Astrocyte of the cerebellum (primary cell): ENCODE measurements at regions not wholly inside any gene's neighbourhood (a gene's known extent, or its start where the extent isn't known, plus 50 kb on each side); places are given as distances from the start of the nearest gene placed in this dataset.

Experiments used
- DNase-seq: peaks from one replicate; pipeline ENCODE4 v3.0.0-alpha.2; 2011; ENCODE audit warnings: low read depth
- H3K4me3 ChIP-seq: 2 replicates; pipeline ENCODE4 v1.5.1; 2011; ENCODE audit warnings: mild to moderate bottlenecking, low read depth, low read length, moderate library complexity
- CTCF ChIP-seq: IDR thresholded peaks from 2 replicates; pipeline ENCODE4 v1.5.1; 2012; ENCODE audit warnings: low read length, low read depth, moderate library complexity, mild to moderate bottlenecking; ENCODE audit errors: missing control alignments
- in situ Hi-C: cut with HindIII; loops from 2 replicates; pipeline ENCODE4 v1.10.0; 2017; ENCODE audit warnings: low sequenced_read_pairs

GRCh38 chr3:59464187-59464586, 414.4 kb upstream of the CFAP20DC start:
- H3K4me3 ChIP-seq, result no peak overlapping the region
- DNase-seq, result no peak
- TF ChIP-seq CTCF, result no peak
- in situ Hi-C loops, result no loop called here

GRCh38 chr3:59463253-59463652, 413.4 kb upstream of the CFAP20DC start:
- H3K4me3 ChIP-seq, result no peak overlapping the region
- in situ Hi-C loops, result no loop called here
- no peak for DNase-seq
- no peak for TF ChIP-seq CTCF

DNA sequence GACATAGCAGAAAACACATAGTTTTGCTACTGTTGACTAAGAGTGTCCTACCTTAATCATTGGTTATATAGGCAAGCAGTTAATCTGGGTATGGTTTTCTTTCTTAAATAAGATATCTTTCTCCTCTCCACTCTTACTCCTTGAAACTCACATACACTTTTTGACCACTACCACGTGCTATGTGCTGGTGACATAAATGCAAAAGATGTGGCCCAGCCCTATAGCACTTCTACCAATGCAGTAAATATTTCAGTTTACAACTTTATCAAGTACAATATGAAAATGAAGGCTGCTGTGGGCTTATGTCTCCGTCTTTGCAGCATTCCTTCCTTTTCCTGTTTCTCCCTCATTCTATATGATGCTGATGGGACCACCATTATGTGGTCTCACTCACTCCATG, 410.2 kb upstream of the CFAP20DC start:
- TF ChIP-seq CTCF, result no peak
- no peak overlapping the region for H3K4me3 ChIP-seq
- in situ Hi-C loops, result no loop called here
- DNase-seq, result no peak

GRCh38 chr3:59456852-59457485, 407.1 kb upstream of the CFAP20DC start:
- no peak for DNase-seq
- no peak overlapping the region for H3K4me3 ChIP-seq
- in situ Hi-C loops, result no loop called here
- no peak for TF ChIP-seq CTCF

GRCh38 chr3:59451800-59452746, 402.2 kb upstream of the CFAP20DC start:
- no peak overlapping the region for H3K4me3 ChIP-seq
- no peak for TF ChIP-seq CTCF
- in situ Hi-C loops, result no loop called here
- no peak for DNase-seq

GRCh38 chr3:59450946-59451763, 401.3 kb upstream of the CFAP20DC start:
- in situ Hi-C loops, result no loop called here
- no peak overlapping the region for H3K4me3 ChIP-seq
- no peak for TF ChIP-seq CTCF
- DNase-seq, result no peak
